GM12873 (cell line): ENCODE measurements at regions not wholly inside any gene's neighbourhood (a gene's known extent, or its start where the extent isn't known, plus 50 kb on each side); places are given as distances from the start of the nearest gene placed in this dataset.

ENCODE experiments used
- TF ChIP-seq, protein P1 (sequence below): IDR thresholded peaks from 2 replicates; pipeline ENCODE4 v1.5.1; 2012; ENCODE audit warnings: low read depth, mild to moderate bottlenecking, moderate library complexity, low read length, control low read depth; ENCODE audit not compliant: insufficient read depth; ENCODE audit errors: missing control alignments

DNA sequence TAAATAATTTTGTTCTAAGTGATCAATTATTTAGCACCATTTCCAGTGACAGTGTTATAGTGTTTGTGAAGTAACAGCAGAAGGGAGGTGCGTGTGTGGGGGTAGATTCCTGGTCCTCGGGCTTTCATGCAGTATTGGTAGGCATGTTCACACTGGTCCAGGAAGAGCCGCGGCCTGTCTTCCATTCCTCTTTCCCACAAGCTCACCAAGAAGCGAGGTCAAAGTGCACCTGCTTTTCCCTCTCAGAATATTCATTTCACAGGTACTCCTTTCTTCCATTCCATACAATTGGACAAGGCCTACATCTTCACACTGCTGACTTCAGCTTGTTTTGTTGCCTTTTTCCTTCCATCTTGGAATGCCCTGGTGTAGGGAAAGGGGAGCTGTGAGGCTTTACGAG is 151.8 kb upstream of the CELF2 start:
- TF ChIP-seq, protein P1, sequence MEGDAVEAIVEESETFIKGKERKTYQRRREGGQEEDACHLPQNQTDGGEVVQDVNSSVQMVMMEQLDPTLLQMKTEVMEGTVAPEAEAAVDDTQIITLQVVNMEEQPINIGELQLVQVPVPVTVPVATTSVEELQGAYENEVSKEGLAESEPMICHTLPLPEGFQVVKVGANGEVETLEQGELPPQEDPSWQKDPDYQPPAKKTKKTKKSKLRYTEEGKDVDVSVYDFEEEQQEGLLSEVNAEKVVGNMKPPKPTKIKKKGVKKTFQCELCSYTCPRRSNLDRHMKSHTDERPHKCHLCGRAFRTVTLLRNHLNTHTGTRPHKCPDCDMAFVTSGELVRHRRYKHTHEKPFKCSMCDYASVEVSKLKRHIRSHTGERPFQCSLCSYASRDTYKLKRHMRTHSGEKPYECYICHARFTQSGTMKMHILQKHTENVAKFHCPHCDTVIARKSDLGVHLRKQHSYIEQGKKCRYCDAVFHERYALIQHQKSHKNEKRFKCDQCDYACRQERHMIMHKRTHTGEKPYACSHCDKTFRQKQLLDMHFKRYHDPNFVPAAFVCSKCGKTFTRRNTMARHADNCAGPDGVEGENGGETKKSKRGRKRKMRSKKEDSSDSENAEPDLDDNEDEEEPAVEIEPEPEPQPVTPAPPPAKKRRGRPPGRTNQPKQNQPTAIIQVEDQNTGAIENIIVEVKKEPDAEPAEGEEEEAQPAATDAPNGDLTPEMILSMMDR = no peak

DNA sequence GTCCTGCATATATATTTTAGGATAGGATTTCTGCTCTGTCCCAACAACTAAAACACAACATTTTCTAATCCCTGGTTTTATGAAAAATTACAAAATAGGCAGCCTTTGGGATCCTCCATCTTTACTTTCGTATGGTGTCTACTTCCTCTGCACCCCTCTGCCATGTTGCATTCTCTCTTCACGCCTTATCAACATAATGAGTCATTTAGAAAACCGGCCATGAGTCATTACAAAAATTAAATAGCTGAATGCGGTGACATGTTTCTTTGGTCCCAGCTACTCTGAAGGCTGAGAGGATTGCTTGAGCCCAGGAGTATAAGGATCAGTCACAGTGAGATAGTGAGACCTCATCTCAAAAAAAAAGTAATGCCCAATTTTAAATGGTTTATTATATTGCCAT is 148.1 kb upstream of the CELF2 start:
- TF ChIP-seq, protein P1 = no peak

DNA sequence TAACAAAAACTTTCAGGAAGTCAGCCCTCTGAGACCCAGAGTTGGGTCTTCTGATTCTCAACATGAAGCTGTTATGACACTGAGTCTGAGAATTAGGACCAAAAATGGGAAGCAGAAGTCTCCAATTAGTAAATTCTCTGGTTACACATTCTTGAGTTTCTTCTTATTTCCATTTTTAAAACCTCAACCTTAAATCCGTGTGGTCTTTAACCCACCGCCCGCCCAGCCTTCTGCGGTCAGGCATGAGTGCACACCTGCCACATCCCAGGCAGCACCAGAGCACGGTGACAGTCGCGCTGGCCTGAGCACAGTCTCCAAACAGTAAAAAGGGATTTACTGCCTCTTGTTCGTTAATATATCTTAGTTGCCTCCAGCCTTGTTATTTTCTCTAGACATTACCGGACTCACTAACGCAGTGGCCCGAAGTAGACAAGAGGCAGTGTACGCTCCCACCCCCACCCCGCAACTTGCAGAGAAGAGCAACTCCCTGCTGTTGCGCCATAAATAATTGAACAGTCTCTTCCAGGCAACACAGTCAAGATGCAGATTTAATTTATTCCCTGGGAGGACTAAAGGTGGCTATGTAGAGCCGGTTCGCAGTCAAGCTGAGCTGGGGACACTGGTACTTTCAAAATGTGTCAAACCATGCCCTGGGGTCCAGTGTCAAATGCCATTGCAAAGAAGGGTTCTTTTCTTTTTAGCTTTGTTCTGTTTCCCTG is 147.0 kb upstream of the CELF2 start:
- TF ChIP-seq, protein P1 = no peak

DNA sequence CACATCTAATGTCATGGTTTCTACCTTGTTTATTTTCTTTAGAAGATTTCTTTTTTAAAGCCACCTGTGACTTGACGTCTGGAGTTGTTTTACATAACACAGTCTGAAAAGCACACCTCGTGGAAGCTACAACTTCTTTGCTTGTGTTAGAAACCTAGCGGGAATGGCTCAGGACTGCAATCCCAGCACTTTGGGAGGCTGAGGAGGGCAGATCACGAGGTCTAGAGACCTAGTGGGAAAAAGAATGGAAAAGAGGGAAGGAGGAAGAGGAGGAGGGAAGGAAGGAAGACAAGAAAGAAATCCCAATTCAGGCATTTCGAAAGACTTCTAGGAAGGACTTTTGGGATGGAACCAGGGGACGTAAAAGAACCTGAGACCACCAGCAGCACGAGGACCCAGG is 146.3 kb upstream of the CELF2 start:
- TF ChIP-seq, protein P1 = no peak

DNA sequence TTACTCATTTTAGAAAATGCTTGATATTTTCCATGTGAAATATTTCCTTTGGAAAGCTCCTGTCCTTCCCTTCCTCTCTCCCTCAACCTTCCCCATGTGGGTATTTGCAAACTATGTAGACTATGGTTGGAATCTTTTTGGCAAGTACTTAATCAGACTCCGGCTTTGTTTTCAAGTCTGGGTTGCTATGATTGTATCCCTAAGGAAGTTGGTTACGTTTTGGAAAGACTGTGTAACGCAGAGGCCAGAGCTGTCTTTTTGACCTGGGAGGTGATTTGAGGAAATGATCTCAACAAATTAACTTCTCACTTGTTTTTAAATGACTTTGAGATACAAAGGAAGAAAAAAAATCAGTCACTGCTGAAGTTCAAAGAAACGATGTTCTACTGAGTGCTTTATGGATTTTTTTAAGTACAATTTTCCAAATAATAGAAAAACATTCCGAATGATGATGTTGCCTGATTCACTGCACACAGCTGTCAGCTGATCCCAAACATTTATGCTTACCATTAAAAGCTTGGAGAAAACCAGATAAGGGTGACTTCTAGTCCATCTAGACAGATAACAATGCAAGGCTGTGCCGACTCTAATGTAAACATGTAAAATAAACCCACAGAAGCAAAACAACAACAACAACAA is 145.5 kb upstream of the CELF2 start:
- TF ChIP-seq, protein P1 = no peak

DNA sequence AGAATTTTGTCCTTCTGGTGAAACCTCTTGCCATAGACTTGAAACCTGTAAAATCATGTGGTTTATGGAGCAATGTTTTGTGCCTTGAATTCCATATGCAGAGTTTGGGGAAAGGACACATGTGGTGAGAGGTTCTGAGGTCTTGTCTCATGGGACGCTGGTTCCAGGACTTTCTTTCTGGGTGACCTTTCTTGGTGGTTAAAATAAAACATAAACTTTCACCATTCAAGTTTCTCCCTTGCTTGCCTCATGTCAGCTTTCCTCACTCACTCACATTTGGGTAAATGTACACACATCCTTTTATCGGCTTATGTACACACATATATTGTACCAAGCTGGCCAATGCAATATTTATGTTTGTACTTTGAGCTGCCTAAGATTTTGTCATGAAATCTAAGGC is 144.9 kb upstream of the CELF2 start:
- TF ChIP-seq, protein P1 = no peak

DNA sequence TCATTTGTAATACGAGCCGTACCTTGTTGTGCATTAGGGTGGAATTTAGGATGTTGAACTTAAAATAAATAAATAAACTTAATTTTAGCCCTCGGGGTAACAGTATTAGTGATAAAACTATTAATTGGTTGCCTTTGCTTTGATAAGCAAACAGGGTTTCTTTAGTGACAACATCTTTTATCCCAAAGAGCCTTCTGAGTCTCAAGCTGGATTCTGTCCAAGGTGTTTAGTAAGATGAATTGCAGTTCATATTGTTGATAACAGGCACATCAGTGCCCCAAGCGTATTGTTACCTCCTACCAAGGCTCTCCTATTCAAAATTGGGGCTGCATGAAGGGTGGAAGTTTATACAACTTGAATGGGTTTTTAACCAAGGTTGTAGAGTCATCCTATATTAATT is 144.4 kb upstream of the CELF2 start:
- TF ChIP-seq, protein P1 = no peak
